ENCODE measurements at regions not wholly inside any gene's neighbourhood (a gene's known extent, or its start where the extent isn't known, plus 50 kb on each side); places are given as distances from the start of the nearest gene placed in this dataset.

- Histone ChIP-seq H3K4me3 (ENCODE audit: low read depth, low read length) (no peak overlapping the region), H3K27me3 (no peaks in the 10 kb centered on the region), H3K4me1 (no peaks in the 10 kb centered on the region), H3K9me3 (no peaks in the 10 kb centered on the region), H3K36me3 (no peaks in the 10 kb centered on the region)
- no peak for TF ChIP-seq CTCF (IDR thresholded peaks at IDR 0.05; ENCODE audit: low read depth, low read length)
- no peak for DNase-seq
These were observed 274.0 kb downstream of the RNF152 start for GRCh38 chr18:61618816-61619215.

- Histone ChIP-seq H3K9me3 (no peaks in the 10 kb centered on the region), H3K36me3 (no peaks in the 10 kb centered on the region), H3K27me3 (no peaks in the 10 kb centered on the region), H3K4me1 (no peaks in the 10 kb centered on the region), H3K4me3 (ENCODE audit: low read depth, low read length) (no peak overlapping the region)
- TF ChIP-seq CTCF (IDR thresholded peaks at IDR 0.05; ENCODE audit: low read depth, low read length) = no peak
- DNase-seq = no peak
These were observed 276.6 kb downstream of the RNF152 start for GRCh38 chr18:61616111-61616610.

GRCh38 chr18:61612517-61612916 lies 279.3 kb downstream of the CDH20 start:
- H3K4me1 ChIP-seq = no peaks in the 10 kb centered on the region
- no peaks in the 10 kb centered on the region for H3K27me3 ChIP-seq
- no peaks in the 10 kb centered on the region for H3K9me3 ChIP-seq
- H3K4me3 ChIP-seq (ENCODE audit: low read depth, low read length) = no peak overlapping the region
- no peak for DNase-seq
- TF ChIP-seq CTCF (IDR thresholded peaks at IDR 0.05; ENCODE audit: low read depth, low read length) = no peak
- H3K36me3 ChIP-seq = no peaks in the 10 kb centered on the region

GRCh38 chr18:61609131-61609530 lies 275.9 kb downstream of the CDH20 start:
- TF ChIP-seq CTCF (IDR thresholded peaks at IDR 0.05; ENCODE audit: low read depth, low read length) = no peak
- H3K36me3 ChIP-seq = no peaks in the 10 kb centered on the region

GRCh38 chr18:61608316-61608715 lies 275.1 kb downstream of the CDH20 start:
- TF ChIP-seq CTCF (IDR thresholded peaks at IDR 0.05; ENCODE audit: low read depth, low read length) = no peak
- H3K4me3 ChIP-seq (ENCODE audit: low read depth, low read length) = no peak overlapping the region
- DNase-seq = no peak
- H3K36me3 ChIP-seq = no peaks in the 10 kb centered on the region
- H3K27me3 ChIP-seq = no peaks in the 10 kb centered on the region
- no peaks in the 10 kb centered on the region for H3K4me1 ChIP-seq
- no peaks in the 10 kb centered on the region for H3K9me3 ChIP-seq

More at GRCh38 chr18:61609131-61609530, 275.9 kb downstream of the CDH20 start:
- Histone ChIP-seq H3K9me3 (no peaks in the 10 kb centered on the region), H3K27me3 (no peaks in the 10 kb centered on the region), H3K4me3 (ENCODE audit: low read depth, low read length) (no peak overlapping the region), H3K4me1 (no peaks in the 10 kb centered on the region)
- DNase-seq = no peak

- no peak for DNase-seq
- H3K4me3 ChIP-seq (ENCODE audit: low read depth, low read length) = no peak overlapping the region
- H3K36me3 ChIP-seq = no peaks in the 10 kb centered on the region
- no peaks in the 10 kb centered on the region for H3K4me1 ChIP-seq
- no peaks in the 10 kb centered on the region for H3K9me3 ChIP-seq
- TF ChIP-seq CTCF (IDR thresholded peaks at IDR 0.05; ENCODE audit: low read depth, low read length) = no peak
- H3K27me3 ChIP-seq = no peaks in the 10 kb centered on the region
These were observed 274.6 kb downstream of the CDH20 start for GRCh38 chr18:61607867-61608266.

All from BE2C (cell line).